ENCODE measurements at regions not wholly inside any gene's neighbourhood (a gene's known extent, or its start where the extent isn't known, plus 50 kb on each side); places are given as distances from the start of the nearest gene placed in this dataset.

- TF ChIP-seq EZH2phosphoT487 (IDR thresholded peaks at IDR 0.05; ENCODE audit: low read depth, severe bottlenecking, unreplicated experiment) = no peak
- TF ChIP-seq EZH2 (IDR thresholded peaks at IDR 0.05; ENCODE audit: borderline replicate concordance) = no peak
- no peak for TF ChIP-seq CTCF (IDR thresholded peaks at IDR 0.05; ENCODE audit: poor library complexity)
- H2AFZ ChIP-seq = no peak overlapping the region
- no peaks in the 10 kb centered on the region for H4K20me1 ChIP-seq (ENCODE audit: insufficient read depth, poor library complexity, severe bottlenecking)
- no peaks in the 10 kb centered on the region for H3K9me3 ChIP-seq (ENCODE audit: low read depth)
- H3K4me1 ChIP-seq (ENCODE audit: insufficient read depth) = no peaks in the 10 kb centered on the region
- WGBS (ENCODE audit: low lambda C conversion rate, missing lambda C conversion rate) = 90% methylated on average over 1 of the region's 1 CpG
- no peak for DNase-seq (ENCODE audit: low spot score)
- H3K79me2 ChIP-seq = no peaks in the 10 kb centered on the region
- no peaks in the 10 kb centered on the region for H3K9me2 ChIP-seq (replicated peaks; ENCODE audit: insufficient read depth)
- no peak overlapping the region for H3K4me3 ChIP-seq
- H3K36me3 ChIP-seq (replicated peaks; ENCODE audit: insufficient read depth, low read depth) = no peaks in the 10 kb centered on the region
- H3K27ac ChIP-seq = no peak overlapping the region
- H3K4me2 ChIP-seq = no peak overlapping the region
- peaks cover 4% of the 10 kb centered on the region for H3K27me3 ChIP-seq
Measured at GRCh38 chr3:43160664-43161063, 54.8 kb upstream of the POMGNT2 start.

DNA sequence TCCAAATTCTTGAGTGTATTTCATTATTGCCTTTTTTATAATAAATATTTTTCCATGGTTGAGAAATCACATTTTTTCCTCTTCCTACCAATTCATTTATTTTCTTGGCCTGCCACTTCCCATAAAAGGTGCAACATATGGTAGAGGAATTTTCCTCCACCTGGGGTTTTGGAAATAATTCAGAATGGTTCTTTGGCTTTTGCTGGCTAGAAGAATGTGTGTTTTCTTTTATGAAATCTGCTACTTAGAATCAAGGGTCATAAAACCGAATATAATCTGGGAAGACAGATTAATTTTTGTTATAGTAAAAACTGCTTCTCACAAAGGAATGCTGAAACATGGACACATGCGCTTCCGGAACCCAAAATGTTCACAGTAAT is 54.0 kb upstream of the POMGNT2 start:
- TF ChIP-seq EZH2phosphoT487 (IDR thresholded peaks at IDR 0.05; ENCODE audit: low read depth, severe bottlenecking, unreplicated experiment) (no peak), EZH2 (IDR thresholded peaks at IDR 0.05; ENCODE audit: borderline replicate concordance) (no peak), CTCF (IDR thresholded peaks at IDR 0.05; ENCODE audit: poor library complexity) (no peak)
- no peak overlapping the region for H2AFZ ChIP-seq
- no peaks in the 10 kb centered on the region for H3K9me2 ChIP-seq (replicated peaks; ENCODE audit: insufficient read depth)
- no peaks in the 10 kb centered on the region for H3K4me1 ChIP-seq (ENCODE audit: insufficient read depth)
- no peaks in the 10 kb centered on the region for H3K36me3 ChIP-seq (replicated peaks; ENCODE audit: insufficient read depth, low read depth)
- no peaks in the 10 kb centered on the region for H3K79me2 ChIP-seq
- no peak overlapping the region for H3K4me3 ChIP-seq
- WGBS (ENCODE audit: low lambda C conversion rate, missing lambda C conversion rate) = 94% methylated on average over 3 of the region's 3 CpGs
- no peak overlapping the region for H3K4me2 ChIP-seq
- no peak overlapping the region for H3K27ac ChIP-seq
- no peaks in the 10 kb centered on the region for H3K9me3 ChIP-seq (ENCODE audit: low read depth)
- H4K20me1 ChIP-seq (ENCODE audit: insufficient read depth, poor library complexity, severe bottlenecking) = no peaks in the 10 kb centered on the region
- DNase-seq (ENCODE audit: low spot score) = no peak
- peaks cover 4% of the 10 kb centered on the region for H3K27me3 ChIP-seq

DNA sequence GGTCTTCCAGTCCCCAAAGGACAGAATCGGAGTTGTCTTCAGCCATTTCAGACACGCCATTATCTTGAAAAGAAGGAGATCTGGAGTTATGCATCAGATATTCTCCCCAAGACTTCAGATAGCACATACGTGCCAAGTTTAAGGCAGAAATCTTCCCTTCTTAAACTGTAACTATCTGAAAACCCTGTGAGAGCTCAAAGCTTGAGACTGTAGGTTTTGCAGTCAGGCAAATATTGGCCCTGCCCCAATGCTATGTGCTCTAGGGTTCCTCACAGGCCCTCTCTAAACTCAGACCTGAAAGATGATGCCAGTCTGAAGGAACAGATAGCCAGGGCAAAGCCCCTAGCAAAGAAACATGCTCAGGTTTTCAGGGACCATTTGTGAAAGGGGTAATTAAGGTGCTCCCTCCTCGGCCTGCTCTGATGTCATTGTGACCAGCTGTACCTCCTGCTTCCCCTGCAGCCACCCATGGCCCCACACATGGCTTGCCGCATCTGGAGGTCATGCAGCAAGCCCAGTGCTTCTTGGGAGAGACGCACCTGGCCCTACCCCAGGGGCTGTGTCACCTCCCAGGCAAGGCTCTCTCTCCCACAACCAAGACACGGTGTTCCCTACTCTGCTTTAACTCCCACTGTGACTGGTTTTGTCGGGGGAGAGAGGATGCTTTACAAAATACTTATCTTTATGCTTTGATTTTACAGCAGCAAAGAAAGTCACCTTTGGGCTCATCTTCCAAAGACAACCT is 53.4 kb upstream of the POMGNT2 start:
- no peak for DNase-seq (ENCODE audit: low spot score)
- TF ChIP-seq EZH2 (IDR thresholded peaks at IDR 0.05; ENCODE audit: borderline replicate concordance) (no peak), CTCF (IDR thresholded peaks at IDR 0.05; ENCODE audit: poor library complexity) (no peak), EZH2phosphoT487 (IDR thresholded peaks at IDR 0.05; ENCODE audit: low read depth, severe bottlenecking, unreplicated experiment) (no peak)
- H3K36me3 ChIP-seq (replicated peaks; ENCODE audit: insufficient read depth, low read depth) = no peaks in the 10 kb centered on the region
- H3K9me3 ChIP-seq (ENCODE audit: low read depth) = no peaks in the 10 kb centered on the region
- H2AFZ ChIP-seq = no peak overlapping the region
- H3K27me3 ChIP-seq = peaks cover 4% of the 10 kb centered on the region
- H3K27ac ChIP-seq = no peak overlapping the region
- H3K4me2 ChIP-seq = no peak overlapping the region
- H3K79me2 ChIP-seq = no peaks in the 10 kb centered on the region
- no peak overlapping the region for H3K4me3 ChIP-seq
- H3K4me1 ChIP-seq (ENCODE audit: insufficient read depth) = no peaks in the 10 kb centered on the region
- H3K9me2 ChIP-seq (replicated peaks; ENCODE audit: insufficient read depth) = no peaks in the 10 kb centered on the region
- 81% methylated on average over 8 of the region's 8 CpGs for WGBS (ENCODE audit: low lambda C conversion rate, missing lambda C conversion rate)
- H4K20me1 ChIP-seq (ENCODE audit: insufficient read depth, poor library complexity, severe bottlenecking) = no peaks in the 10 kb centered on the region

Measured in hepatocyte (in vitro differentiated cells).